HG03097 (cell line): ENCODE measurements at regions not wholly inside any gene's neighbourhood (a gene's known extent, or its start where the extent isn't known, plus 50 kb on each side); places are given as distances from the start of the nearest gene placed in this dataset.

Experiments
- ATAC-seq: cut with Tn5 transposase; IDR thresholded peaks from one replicate; pipeline ENCODE4 v1.9.1; 2021; ENCODE audit not compliant: unreplicated experiment, low FRiP score

GRCh38 chr9:110047232-110047954, 160.6 kb downstream of the C9orf152 start:
- ATAC-seq = no peak

- ATAC-seq = no peak
Observed at GRCh38 chr9:110047955-110048402, 160.0 kb downstream of the C9orf152 start.

- ATAC-seq = peak; percentile 71
Observed at GRCh38 chr9:110048403-110048975, 159.5 kb downstream of the C9orf152 start.

- no peak for ATAC-seq
Observed at GRCh38 chr9:110048976-110049698, 158.8 kb downstream of the C9orf152 start.

- no peak for ATAC-seq
Observed at GRCh38 chr9:110049699-110050450, 158.1 kb downstream of the C9orf152 start.

GRCh38 chr9:110050925-110051355, 157.0 kb downstream of the C9orf152 start:
- ATAC-seq = peak; percentile 42

GRCh38 chr9:110056062-110056461, 151.9 kb downstream of the C9orf152 start:
- ATAC-seq = no peak

- ATAC-seq = no peak
Observed at GRCh38 chr9:110058304-110058953, 149.5 kb downstream of the C9orf152 start.

GRCh38 chr9:110059461-110059860, 148.5 kb downstream of the C9orf152 start:
- no peak for ATAC-seq

- ATAC-seq = peak; percentile 66
Observed at GRCh38 chr9:110064803-110065202, 143.2 kb downstream of the C9orf152 start.

GRCh38 chr9:110065532-110065931, 142.4 kb downstream of the C9orf152 start:
- no peak for ATAC-seq

- ATAC-seq = no peak
Observed at GRCh38 chr9:110066929-110067716, 140.8 kb downstream of the C9orf152 start.

GRCh38 chr9:110068212-110068611, 139.7 kb downstream of the C9orf152 start:
- no peak for ATAC-seq

GRCh38 chr9:110069326-110070248, 138.4 kb downstream of the C9orf152 start:
- no peak for ATAC-seq

GRCh38 chr9:110072597-110073355, 135.2 kb downstream of the C9orf152 start:
- ATAC-seq = no peak

- ATAC-seq = no peak
Observed at GRCh38 chr9:110073356-110073905, 134.5 kb downstream of the C9orf152 start.

- no peak for ATAC-seq
Observed at GRCh38 chr9:110076894-110077725, 130.8 kb downstream of the C9orf152 start.
